Naive thymus-derived CD8-positive, alpha-beta T cell (primary cell): ENCODE measurements at regions not wholly inside any gene's neighbourhood (a gene's known extent, or its start where the extent isn't known, plus 50 kb on each side); places are given as distances from the start of the nearest gene placed in this dataset.

Source experiments
- ATAC-seq, 2 donors: fragments of 150-1000 bp; cut with Tn5 transposase in 1 of 2; sonication (Bioruptor Pico), chemical (Tn5 transposase) in 1 of 2; 1 replicate in 1 of 2; 2 replicates in 1 of 2; pipeline ENCODE4 v1.10.0; 2021; ENCODE audit warnings: mild to moderate bottlenecking in 2 of 2, moderate library complexity in 2 of 2
- POLR2A ChIA-PET: fragments of 350-600 bp; sonication (Branson Sonifier 250); formaldehyde crosslinking; loops from one replicate; lab custom pipeline; 2021; ENCODE audit warnings: antibody characterized with exemption; lab: Charles Lee
- DNase-seq, 10 donors: peaks; one replicate each; pipeline versions ENCODE4 v3.0.0 to v3.0.0-alpha.2; 2020 to 2022
- H3K27ac Mint-ChIP-seq, 10 donors: one replicate each; pipeline ENCODE4 v1.8.0; 2020 to 2022; ENCODE audit warnings: mild to moderate bottlenecking in 10 of 10, mixed read lengths in 10 of 10, moderate library complexity in 4 of 10, inconsistent platforms in 1 of 10
- H3K27me3 Mint-ChIP-seq, 5 donors: one replicate each; pipeline ENCODE4 v1.8.0; 2021 to 2022; ENCODE audit warnings: mixed read lengths in 5 of 5
- H3K36me3 Mint-ChIP-seq, 3 donors: one replicate each; pipeline ENCODE4 v1.8.0; 2020 to 2022; ENCODE audit warnings: mixed read lengths in 3 of 3, mild to moderate bottlenecking in 2 of 3, inconsistent platforms in 1 of 3
- H3K4me1 Mint-ChIP-seq, 4 donors: one replicate each; pipeline ENCODE4 v1.8.0; 2021 to 2022; ENCODE audit warnings: mixed read lengths in 4 of 4
- H3K4me3 Mint-ChIP-seq, 10 donors: one replicate each; pipeline ENCODE4 v1.8.0; 2020 to 2022; ENCODE audit warnings: mild to moderate bottlenecking in 10 of 10, mixed read lengths in 10 of 10, moderate library complexity in 6 of 10, inconsistent platforms in 1 of 10
- H3K9me3 Mint-ChIP-seq, 9 donors: one replicate each; pipeline ENCODE4 v1.8.0; 2020 to 2022; ENCODE audit warnings: mixed read lengths in 9 of 9, mild to moderate bottlenecking in 3 of 9, inconsistent platforms in 1 of 9, moderate library complexity in 1 of 9

- no peaks in the 10 kb centered on the region for H3K36me3 Mint-ChIP-seq
- ATAC-seq (no peak), DNase-seq (peak in 1 of 10 donors; percentile 23)
- POLR2A ChIA-PET, result no interaction called here
- H3K27ac Mint-ChIP-seq, result no peak overlapping the region
- peaks cover 0 to 2% (median 0%) of the 10 kb centered on the region in 9 donors for H3K9me3 Mint-ChIP-seq
- peaks cover 0 to 3% (median 0%) of the 10 kb centered on the region in 4 donors for H3K4me1 Mint-ChIP-seq
- peaks cover 0 to 1% (median 0%) of the 10 kb centered on the region in 5 donors for H3K27me3 Mint-ChIP-seq
- H3K4me3 Mint-ChIP-seq, result no peak overlapping the region
These were observed 121.4 kb upstream of the HDAC4 start for GRCh38 chr2:239522002-239522739.

GRCh38 chr2:239521518-239521815 is 120.6 kb upstream of the HDAC4 start:
- Mint-ChIP-seq H3K27me3 (peaks cover 0 to 1% (median 0%) of the 10 kb centered on the region in 5 donors), H3K36me3 (no peaks in the 10 kb centered on the region), H3K4me3 (no peak overlapping the region), H3K27ac (no peak overlapping the region), H3K4me1 (peaks cover 0 to 3% (median 0%) of the 10 kb centered on the region in 4 donors), H3K9me3 (peaks cover 0 to 2% (median 0%) of the 10 kb centered on the region in 9 donors)
- no peak for ATAC-seq
- POLR2A ChIA-PET, result no interaction called here
- no peak for DNase-seq

GRCh38 chr2:239520811-239521517 is 120.1 kb upstream of the HDAC4 start:
- Mint-ChIP-seq H3K36me3 (no peaks in the 10 kb centered on the region), H3K27me3 (no peaks in the 10 kb centered on the region), H3K4me1 (peaks cover 0 to 3% (median 0%) of the 10 kb centered on the region in 4 donors), H3K27ac (no peak overlapping the region), H3K4me3 (no peak overlapping the region), H3K9me3 (no peaks in the 10 kb centered on the region)
- ATAC-seq, result no peak
- POLR2A ChIA-PET, result no interaction called here
- peak in 1 of 10 donors; percentile 54 for DNase-seq

- peaks cover 0 to 3% (median 0%) of the 10 kb centered on the region in 4 donors for H3K4me1 Mint-ChIP-seq
These were observed 119.2 kb upstream of the HDAC4 start for GRCh38 chr2:239519921-239520585.

GRCh38 chr2:239519089-239519920 is 118.5 kb upstream of the HDAC4 start:
- Mint-ChIP-seq H3K4me3 (no peak overlapping the region), H3K27ac (peak overlapping the region in 2 of 10 donors; percentile 53 to 62), H3K4me1 (peaks cover 0 to 3% (median 0%) of the 10 kb centered on the region in 4 donors), H3K27me3 (no peaks in the 10 kb centered on the region), H3K36me3 (no peaks in the 10 kb centered on the region), H3K9me3 (no peaks in the 10 kb centered on the region)
- DNase-seq (peak in 1 of 10 donors; percentile 34), ATAC-seq (no peak)
- POLR2A ChIA-PET, result no interaction called here

More at GRCh38 chr2:239519921-239520585, 119.2 kb upstream of the HDAC4 start:
- DNase-seq (peak in 1 of 10 donors; percentile 36), ATAC-seq (no peak)
- POLR2A ChIA-PET, result no interaction called here
- no peaks in the 10 kb centered on the region for H3K36me3 Mint-ChIP-seq
- no peaks in the 10 kb centered on the region for H3K27me3 Mint-ChIP-seq
- H3K4me3 Mint-ChIP-seq, result no peak overlapping the region
- H3K27ac Mint-ChIP-seq, result peak overlapping the region in 1 of 10 donors; percentile 53
- H3K9me3 Mint-ChIP-seq, result no peaks in the 10 kb centered on the region

GRCh38 chr2:239518286-239519088 is 117.7 kb upstream of the HDAC4 start:
- POLR2A ChIA-PET, result no interaction called here
- ATAC-seq, result no peak
- H3K36me3 Mint-ChIP-seq, result no peaks in the 10 kb centered on the region
- DNase-seq, result peak in 1 of 10 donors; percentile 59
- peaks cover 0 to 3% (median 0%) of the 10 kb centered on the region in 4 donors for H3K4me1 Mint-ChIP-seq
- H3K9me3 Mint-ChIP-seq, result no peaks in the 10 kb centered on the region
- H3K27me3 Mint-ChIP-seq, result no peaks in the 10 kb centered on the region
- H3K4me3 Mint-ChIP-seq, result no peak overlapping the region
- no peak overlapping the region for H3K27ac Mint-ChIP-seq

GRCh38 chr2:239517686-239518085 is 116.9 kb upstream of the HDAC4 start:
- Mint-ChIP-seq H3K27ac (no peak overlapping the region), H3K9me3 (peaks cover 0 to 7% (median 0%) of the 10 kb centered on the region in 9 donors)
- POLR2A ChIA-PET, result no interaction called here

GRCh38 chr2:239516954-239517305 is 116.1 kb upstream of the HDAC4 start:
- POLR2A ChIA-PET, result no interaction called here

More at GRCh38 chr2:239517686-239518085, 116.9 kb upstream of the HDAC4 start:
- Mint-ChIP-seq H3K36me3 (no peaks in the 10 kb centered on the region), H3K27me3 (no peaks in the 10 kb centered on the region), H3K4me3 (no peak overlapping the region), H3K4me1 (peaks cover 0 to 3% (median 0%) of the 10 kb centered on the region in 4 donors)
- ATAC-seq (no peak), DNase-seq (peak in 1 of 10 donors; percentile 19)

GRCh38 chr2:239516286-239516953 is 115.6 kb upstream of the HDAC4 start:
- Mint-ChIP-seq H3K27me3 (no peaks in the 10 kb centered on the region), H3K36me3 (no peaks in the 10 kb centered on the region)

More at GRCh38 chr2:239516954-239517305, 116.1 kb upstream of the HDAC4 start:
- Mint-ChIP-seq H3K27ac (no peak overlapping the region), H3K27me3 (no peaks in the 10 kb centered on the region), H3K9me3 (peaks cover 0 to 8% (median 0%) of the 10 kb centered on the region in 9 donors), H3K4me1 (peaks cover 0 to 3% (median 0%) of the 10 kb centered on the region in 4 donors), H3K36me3 (no peaks in the 10 kb centered on the region), H3K4me3 (no peak overlapping the region)
- DNase-seq (peak in 1 of 10 donors; percentile 44), ATAC-seq (no peak)

GRCh38 chr2:239514754-239515530 is 114.1 kb upstream of the HDAC4 start:
- no peak overlapping the region for H3K27ac Mint-ChIP-seq

More at GRCh38 chr2:239516286-239516953, 115.6 kb upstream of the HDAC4 start:
- peaks cover 0 to 9% (median 0%) of the 10 kb centered on the region in 9 donors for H3K9me3 Mint-ChIP-seq
- DNase-seq (peak in 1 of 10 donors; percentile 58), ATAC-seq (no peak)
- POLR2A ChIA-PET, result no interaction called here
- H3K4me3 Mint-ChIP-seq, result no peak overlapping the region
- no peak overlapping the region for H3K27ac Mint-ChIP-seq
- peaks cover 0 to 3% (median 0%) of the 10 kb centered on the region in 4 donors for H3K4me1 Mint-ChIP-seq

More at GRCh38 chr2:239514754-239515530, 114.1 kb upstream of the HDAC4 start:
- Mint-ChIP-seq H3K4me1 (peaks cover 0 to 3% (median 0%) of the 10 kb centered on the region in 4 donors), H3K9me3 (peaks cover 0 to 9% (median 0%) of the 10 kb centered on the region in 9 donors), H3K4me3 (no peak overlapping the region), H3K36me3 (no peaks in the 10 kb centered on the region), H3K27me3 (no peaks in the 10 kb centered on the region)
- no peak for ATAC-seq
- POLR2A ChIA-PET, result no interaction called here
- peak in 1 of 10 donors; percentile 41 for DNase-seq
